Ascending aorta (tissue), 2 donors: ENCODE measurements at regions not wholly inside any gene's neighbourhood (a gene's known extent, or its start where the extent isn't known, plus 50 kb on each side); places are given as distances from the start of the nearest gene placed in this dataset.

Experiments used
- DNase-seq, 2 donors: peaks; one replicate each; pipeline ENCODE4 v3.0.0-alpha.2; 2019; ENCODE audit warnings: low spot score in 2 of 2
- H3K27ac ChIP-seq, 2 donors: fragments of 200-600 bp; sonication (generic); one replicate each; pipeline ENCODE4 v1.5.1; 2016 to 2017; ENCODE audit warnings: mild to moderate bottlenecking in 1 of 2
- H3K27me3 ChIP-seq: fragments of 200-600 bp; sonication (generic); one replicate; pipeline ENCODE4 v1.5.1; 2017
- H3K36me3 ChIP-seq, 2 donors: fragments of 200-600 bp; sonication (generic); one replicate each; pipeline ENCODE4 v1.5.1; 2016
- H3K4me1 ChIP-seq, 2 donors: fragments of 200-600 bp; sonication (generic); one replicate each; pipeline ENCODE4 v1.5.1; 2016 to 2017; ENCODE audit warnings: mild to moderate bottlenecking in 1 of 2
- H3K4me3 ChIP-seq, 2 donors: fragments of 200-600 bp; sonication (generic); one replicate each; pipeline ENCODE4 v1.5.1; 2016 to 2017; ENCODE audit warnings: mild to moderate bottlenecking in 1 of 2
- H3K9me3 ChIP-seq, 2 donors: fragments of 200-600 bp; sonication (generic); one replicate each; pipeline ENCODE4 v1.5.1; 2016
- CTCF ChIP-seq, 3 experiments: fragments of 200-600 bp in 2 of 3; fragments of 450-650 bp in 1 of 3; sonication (generic) in 2 of 3; IDR thresholded peaks; one replicate each; pipeline ENCODE4 v1.5.1; 2016 to 2019; ENCODE audit warnings: antibody characterized with exemption in 3 of 3, mild to moderate bottlenecking in 1 of 3, moderate library complexity in 1 of 3
- intact Hi-C: fragments of 100-400 bp; cut with DNase I; formaldehyde crosslinking; loops from one replicate; pipeline ENCODE4 v1.15.1; 2023

- no peaks in the 10 kb centered on the region for H3K4me1 ChIP-seq
- intact Hi-C loops: no loop called here
- H3K27ac ChIP-seq: no peak overlapping the region
- no peak for TF ChIP-seq CTCF (IDR thresholded peaks at IDR 0.05)
- DNase-seq: no peak
- no peaks in the 10 kb centered on the region for H3K36me3 ChIP-seq
- H3K4me3 ChIP-seq: no peak overlapping the region
- H3K27me3 ChIP-seq: no peaks in the 10 kb centered on the region
- no peaks in the 10 kb centered on the region for H3K9me3 ChIP-seq
These were observed 225.2 kb upstream of the TSHZ3 start for GRCh38 chr19:31574251-31574973.

DNA sequence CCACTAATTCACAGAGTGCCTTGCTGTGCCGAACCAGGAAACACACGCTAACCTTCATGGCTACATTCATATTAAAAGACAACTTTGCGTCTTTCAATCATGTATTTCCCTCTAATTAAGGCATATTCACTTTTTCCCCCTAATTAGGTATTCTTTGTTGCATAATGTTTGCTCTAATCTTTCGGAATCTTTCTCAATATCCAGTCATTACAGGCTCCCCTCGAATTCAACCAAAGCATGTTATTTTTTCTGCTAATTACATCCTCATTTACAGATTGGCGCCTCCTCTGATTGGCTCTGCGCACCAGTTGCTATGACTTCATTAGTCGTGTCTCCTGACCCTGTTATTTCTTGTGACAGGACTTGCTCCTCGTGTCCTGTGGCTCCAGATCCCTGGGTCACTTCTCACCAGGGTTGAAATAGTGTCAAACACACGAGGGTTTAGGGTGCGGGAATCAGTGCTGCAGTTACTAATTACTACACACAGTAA is 226.7 kb upstream of the TSHZ3 start:
- TF ChIP-seq CTCF (IDR thresholded peaks at IDR 0.05): no peak
- no peaks in the 10 kb centered on the region for H3K36me3 ChIP-seq
- DNase-seq: no peak
- intact Hi-C loops: no loop called here
- H3K4me1 ChIP-seq: no peaks in the 10 kb centered on the region
- no peaks in the 10 kb centered on the region for H3K9me3 ChIP-seq
- H3K27ac ChIP-seq: no peak overlapping the region
- no peak overlapping the region for H3K4me3 ChIP-seq
- H3K27me3 ChIP-seq: no peaks in the 10 kb centered on the region

DNA sequence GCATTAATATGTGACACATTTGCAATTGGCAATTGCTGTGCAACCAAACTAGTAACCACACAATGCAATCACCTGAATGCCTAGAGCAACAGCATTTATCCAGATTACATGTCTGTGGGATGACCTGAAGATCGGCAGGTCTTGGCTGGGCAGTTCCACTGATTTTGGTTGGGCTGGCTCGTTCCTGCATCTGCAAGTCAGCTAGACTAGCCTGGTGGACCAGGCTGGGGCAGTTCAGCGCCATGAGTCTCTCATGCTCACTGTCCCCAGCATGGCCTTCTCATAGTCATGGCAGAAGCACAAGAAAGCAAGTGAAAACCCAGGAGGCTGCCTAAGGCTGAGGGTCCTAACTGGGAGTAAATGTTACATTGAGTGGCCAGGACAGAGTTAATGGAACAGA is 229.1 kb upstream of the TSHZ3 start:
- H3K36me3 ChIP-seq: no peaks in the 10 kb centered on the region
- no peaks in the 10 kb centered on the region for H3K9me3 ChIP-seq
- no peak for DNase-seq
- intact Hi-C loops: no loop called here
- H3K27ac ChIP-seq: no peak overlapping the region
- no peaks in the 10 kb centered on the region for H3K4me1 ChIP-seq
- no peaks in the 10 kb centered on the region for H3K27me3 ChIP-seq
- no peak for TF ChIP-seq CTCF (IDR thresholded peaks at IDR 0.05)
- H3K4me3 ChIP-seq: no peak overlapping the region

- no peak overlapping the region for H3K27ac ChIP-seq
- TF ChIP-seq CTCF (IDR thresholded peaks at IDR 0.05): no peak
- no peaks in the 10 kb centered on the region for H3K27me3 ChIP-seq
- no peak overlapping the region for H3K4me3 ChIP-seq
- intact Hi-C loops: no loop called here
- H3K4me1 ChIP-seq: no peaks in the 10 kb centered on the region
- H3K9me3 ChIP-seq: no peaks in the 10 kb centered on the region
- DNase-seq: no peak
- no peaks in the 10 kb centered on the region for H3K36me3 ChIP-seq
These were observed 233.9 kb upstream of the TSHZ3 start for GRCh38 chr19:31583148-31583547.

GRCh38 chr19:31586282-31586681 is 237.0 kb upstream of the TSHZ3 start:
- DNase-seq: no peak
- Histone ChIP-seq H3K9me3 (no peaks in the 10 kb centered on the region), H3K4me1 (no peaks in the 10 kb centered on the region), H3K27ac (no peak overlapping the region), H3K27me3 (no peaks in the 10 kb centered on the region), H3K36me3 (no peaks in the 10 kb centered on the region), H3K4me3 (no peak overlapping the region)
- no peak for TF ChIP-seq CTCF (IDR thresholded peaks at IDR 0.05)
- intact Hi-C loops: no loop called here

DNA sequence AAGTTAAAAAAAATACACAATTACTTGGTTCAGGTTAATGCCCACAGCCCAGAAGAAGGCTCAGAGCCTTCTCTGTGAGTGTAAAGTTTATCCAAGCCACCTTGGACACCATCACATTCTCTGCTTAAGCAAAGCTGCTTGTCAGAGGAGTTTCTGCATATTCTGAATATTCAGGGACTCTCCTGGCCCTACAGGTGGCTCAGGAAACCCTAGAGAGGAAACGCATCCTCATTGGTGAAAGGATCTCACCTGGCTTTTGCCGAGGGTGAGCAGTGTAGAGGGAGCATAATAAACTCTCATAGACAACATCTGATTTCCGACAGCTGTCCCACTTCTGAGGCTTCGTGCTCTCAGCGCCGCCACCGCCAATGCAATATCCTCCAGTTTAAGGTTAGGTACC is 239.9 kb upstream of the TSHZ3 start:
- H3K4me1 ChIP-seq: no peaks in the 10 kb centered on the region
- no peaks in the 10 kb centered on the region for H3K36me3 ChIP-seq
- no peak for DNase-seq
- H3K4me3 ChIP-seq: no peak overlapping the region
- no peaks in the 10 kb centered on the region for H3K9me3 ChIP-seq
- H3K27ac ChIP-seq: no peak overlapping the region
- TF ChIP-seq CTCF (IDR thresholded peaks at IDR 0.05): no peak
- intact Hi-C loops: no loop called here
- H3K27me3 ChIP-seq: no peaks in the 10 kb centered on the region
